MM.1S (cell line): ENCODE measurements at regions not wholly inside any gene's neighbourhood (a gene's known extent, or its start where the extent isn't known, plus 50 kb on each side); places are given as distances from the start of the nearest gene placed in this dataset.

Experiments used
- DNase-seq: peaks from one replicate; pipeline ENCODE4 v3.0.0-alpha.2; 2015
- H2AFZ ChIP-seq: fragments of 300-600 bp; sonication (generic); 2 replicates; pipeline ENCODE4 v1.6.0; 2016; ENCODE audit warnings: antibody characterized with exemption, low read length
- H3F3A ChIP-seq: fragments of 300-600 bp; sonication (generic); 2 replicates; pipeline ENCODE4 v1.6.1; 2016; ENCODE audit warnings: mild to moderate bottlenecking, antibody characterized with exemption, low read length, moderate library complexity, mixed read lengths; ENCODE audit not compliant: insufficient read depth
- H3K27ac ChIP-seq: fragments of 300-600 bp; sonication (generic); 2 replicates; pipeline ENCODE4 v1.5.1; 2016; ENCODE audit warnings: mild to moderate bottlenecking, low read length
- H3K27me3 ChIP-seq: fragments of 300-600 bp; sonication (generic); replicated peaks from 2 replicates; pipeline ENCODE4 v1.6.0; 2016; ENCODE audit warnings: low read length; ENCODE audit not compliant: insufficient read depth
- H3K36me3 ChIP-seq: fragments of 300-600 bp; sonication (generic); replicated peaks from 2 replicates; pipeline ENCODE4 v1.6.1; 2016; ENCODE audit warnings: mild to moderate bottlenecking, low read length, mixed read lengths; ENCODE audit not compliant: insufficient read depth
- H3K4me1 ChIP-seq: fragments of 300-600 bp; sonication (generic); 2 replicates; pipeline ENCODE4 v1.6.1; 2016; ENCODE audit warnings: low read length, mixed read lengths
- H3K4me2 ChIP-seq: fragments of 300-600 bp; sonication (generic); 2 replicates; pipeline ENCODE4 v1.6.0; 2016; ENCODE audit warnings: low read depth, low read length
- H3K4me3 ChIP-seq: fragments of 300-600 bp; sonication (generic); 2 replicates; pipeline ENCODE4 v1.5.1; 2016; ENCODE audit warnings: low read length, mixed read lengths
- H3K79me2 ChIP-seq: fragments of 300-600 bp; sonication (generic); 2 replicates; pipeline ENCODE4 v1.6.1; 2016; ENCODE audit warnings: mixed run types, low read length, mixed read lengths
- H3K9ac ChIP-seq: fragments of 300-600 bp; sonication (generic); 2 replicates; pipeline ENCODE4 v1.6.1; 2016; ENCODE audit warnings: low read length, mixed read lengths
- H3K9me2 ChIP-seq: fragments of 300-600 bp; sonication (generic); replicated peaks from 2 replicates; pipeline ENCODE4 v1.6.1; 2016; ENCODE audit warnings: mild to moderate bottlenecking, low read length, mixed read lengths; ENCODE audit not compliant: insufficient read depth
- H3K9me3 ChIP-seq: fragments of 300-600 bp; sonication (generic); replicated peaks from 2 replicates; pipeline ENCODE4 v1.6.1; 2016; ENCODE audit warnings: mild to moderate bottlenecking, low read length, mixed read lengths; ENCODE audit not compliant: insufficient read depth
- H4K20me1 ChIP-seq: fragments of 300-600 bp; sonication (generic); 2 replicates; pipeline ENCODE4 v1.6.1; 2016; ENCODE audit warnings: mild to moderate bottlenecking, low read length, moderate library complexity, mixed read lengths; ENCODE audit not compliant: insufficient read depth
- EZH2 ChIP-seq: fragments of 300-600 bp; sonication (generic); optimal IDR thresholded peaks from 2 replicates; pipeline ENCODE3; 2017; ENCODE audit warnings: low read depth, mild to moderate bottlenecking, antibody characterized with exemption, low read length, mixed read lengths
- EZH2phosphoT487 ChIP-seq: fragments of 300-600 bp; sonication (generic); IDR thresholded peaks from 2 replicates; pipeline ENCODE4 v1.6.1; 2018; ENCODE audit warnings: antibody characterized with exemption, low read length
- TF ChIP-seq, protein P1 (sequence below): fragments of 300-600 bp; sonication (generic); IDR thresholded peaks from 2 replicates; pipeline ENCODE4 v1.5.1; 2016; ENCODE audit warnings: antibody characterized with exemption, low read length, mixed read lengths

DNA sequence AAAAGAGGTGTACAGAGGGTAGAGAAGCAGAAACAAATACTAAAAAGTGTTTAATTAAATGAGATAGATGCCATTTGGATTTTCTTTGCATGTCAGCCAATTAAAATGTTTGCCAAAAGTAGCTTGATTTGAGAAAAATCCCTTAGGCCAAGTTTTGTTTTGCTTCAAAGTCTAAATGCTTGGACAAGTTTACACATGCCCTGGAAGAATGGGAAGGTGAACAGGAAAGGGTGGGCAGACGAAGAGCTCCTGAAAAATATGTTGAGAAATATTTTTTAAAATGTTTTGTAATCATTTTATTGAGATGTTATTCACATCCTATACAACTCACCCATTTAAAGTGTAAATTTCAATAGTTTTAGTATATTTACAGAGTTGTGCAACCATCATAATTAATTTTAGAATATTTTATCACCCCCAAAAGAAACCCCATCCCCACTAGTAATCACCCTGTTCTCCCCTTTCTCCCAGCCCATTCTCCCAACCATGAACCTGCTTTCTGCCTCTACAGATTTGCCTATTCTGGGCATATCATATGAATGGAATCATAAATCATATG is 98.5 kb upstream of the ANK3 start:
- no peak for TF ChIP-seq EZH2phosphoT487
- TF ChIP-seq, protein P1, sequence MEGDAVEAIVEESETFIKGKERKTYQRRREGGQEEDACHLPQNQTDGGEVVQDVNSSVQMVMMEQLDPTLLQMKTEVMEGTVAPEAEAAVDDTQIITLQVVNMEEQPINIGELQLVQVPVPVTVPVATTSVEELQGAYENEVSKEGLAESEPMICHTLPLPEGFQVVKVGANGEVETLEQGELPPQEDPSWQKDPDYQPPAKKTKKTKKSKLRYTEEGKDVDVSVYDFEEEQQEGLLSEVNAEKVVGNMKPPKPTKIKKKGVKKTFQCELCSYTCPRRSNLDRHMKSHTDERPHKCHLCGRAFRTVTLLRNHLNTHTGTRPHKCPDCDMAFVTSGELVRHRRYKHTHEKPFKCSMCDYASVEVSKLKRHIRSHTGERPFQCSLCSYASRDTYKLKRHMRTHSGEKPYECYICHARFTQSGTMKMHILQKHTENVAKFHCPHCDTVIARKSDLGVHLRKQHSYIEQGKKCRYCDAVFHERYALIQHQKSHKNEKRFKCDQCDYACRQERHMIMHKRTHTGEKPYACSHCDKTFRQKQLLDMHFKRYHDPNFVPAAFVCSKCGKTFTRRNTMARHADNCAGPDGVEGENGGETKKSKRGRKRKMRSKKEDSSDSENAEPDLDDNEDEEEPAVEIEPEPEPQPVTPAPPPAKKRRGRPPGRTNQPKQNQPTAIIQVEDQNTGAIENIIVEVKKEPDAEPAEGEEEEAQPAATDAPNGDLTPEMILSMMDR: no peak
- no peak for TF ChIP-seq EZH2
- no peak overlapping the region for H2AFZ ChIP-seq
- no peaks in the 10 kb centered on the region for H4K20me1 ChIP-seq
- H3K9ac ChIP-seq: no peak overlapping the region
- no peak overlapping the region for H3K4me3 ChIP-seq
- no peaks in the 10 kb centered on the region for H3K27me3 ChIP-seq
- H3K27ac ChIP-seq: no peak overlapping the region
- no peak for DNase-seq
- H3K9me3 ChIP-seq: no peaks in the 10 kb centered on the region
- H3F3A ChIP-seq: no peaks in the 10 kb centered on the region
- H3K9me2 ChIP-seq: no peaks in the 10 kb centered on the region
- no peaks in the 10 kb centered on the region for H3K4me1 ChIP-seq
- no peak overlapping the region for H3K4me2 ChIP-seq
- H3K36me3 ChIP-seq: no peaks in the 10 kb centered on the region
- H3K79me2 ChIP-seq: no peaks in the 10 kb centered on the region

DNA sequence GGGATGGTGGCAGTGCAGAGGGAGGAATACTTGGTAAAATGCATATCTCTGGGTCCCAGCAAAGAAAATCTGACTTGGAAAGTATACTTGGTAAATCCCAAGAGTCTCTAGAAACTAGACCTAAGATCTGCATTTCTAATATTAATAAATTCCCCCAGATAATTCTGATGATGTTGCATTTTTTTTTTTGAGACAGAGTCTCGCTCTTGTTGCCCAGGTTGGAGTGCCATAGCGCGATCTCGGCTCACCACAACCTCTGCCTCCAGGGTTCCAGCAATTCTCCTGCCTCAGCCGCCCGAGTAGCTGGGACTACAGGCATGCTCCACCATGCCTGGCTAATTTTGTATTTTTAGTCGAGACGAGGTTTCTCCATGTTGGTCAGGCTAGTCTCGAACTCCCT is 97.9 kb upstream of the ANK3 start:
- no peak overlapping the region for H3K27ac ChIP-seq
- H3K9me2 ChIP-seq: no peaks in the 10 kb centered on the region
- TF ChIP-seq EZH2phosphoT487 (no peak), EZH2 (no peak)
- TF ChIP-seq, protein P1: no peak
- no peaks in the 10 kb centered on the region for H3F3A ChIP-seq
- H3K36me3 ChIP-seq: no peaks in the 10 kb centered on the region
- H3K27me3 ChIP-seq: no peaks in the 10 kb centered on the region
- no peak for DNase-seq
- H3K4me2 ChIP-seq: no peak overlapping the region
- no peak overlapping the region for H3K9ac ChIP-seq
- H4K20me1 ChIP-seq: no peaks in the 10 kb centered on the region
- H3K4me3 ChIP-seq: no peak overlapping the region
- no peaks in the 10 kb centered on the region for H3K9me3 ChIP-seq
- no peak overlapping the region for H2AFZ ChIP-seq
- no peaks in the 10 kb centered on the region for H3K4me1 ChIP-seq
- no peaks in the 10 kb centered on the region for H3K79me2 ChIP-seq

DNA sequence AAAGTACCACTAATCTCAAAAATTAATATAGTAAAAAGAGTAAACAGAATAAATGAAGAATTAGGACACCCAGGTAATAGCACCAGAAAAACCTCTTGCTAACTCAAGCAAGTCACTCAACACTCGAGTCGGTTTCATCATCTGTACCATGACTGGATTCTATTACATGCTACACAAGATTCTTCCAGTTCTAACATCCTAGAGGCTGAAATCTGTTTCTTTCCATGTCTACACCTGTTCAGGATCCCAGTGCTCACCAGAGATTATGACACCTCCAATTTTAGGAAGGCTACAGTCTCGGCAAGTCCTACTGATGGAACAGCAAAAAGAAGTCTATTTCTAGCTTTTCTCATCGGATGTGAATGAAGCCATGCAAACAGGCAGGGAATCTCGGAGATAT is 95.3 kb upstream of the ANK3 start:
- H3K27ac ChIP-seq: no peak overlapping the region
- H3K9ac ChIP-seq: no peak overlapping the region
- no peaks in the 10 kb centered on the region for H3K36me3 ChIP-seq

More for the DNA sequence above, 95.3 kb upstream of the ANK3 start:
- Histone ChIP-seq H3K9me2 (no peaks in the 10 kb centered on the region), H3K9me3 (no peaks in the 10 kb centered on the region), H3K27me3 (no peaks in the 10 kb centered on the region), H3K4me2 (no peak overlapping the region), H3F3A (no peaks in the 10 kb centered on the region; the same call in 1 of the 2 replicates), H3K79me2 (no peaks in the 10 kb centered on the region), H3K4me3 (no peak overlapping the region), H2AFZ (no peak overlapping the region), H3K4me1 (peaks cover 3% of the 10 kb centered on the region), H4K20me1 (no peaks in the 10 kb centered on the region)
- TF ChIP-seq EZH2 (no peak), EZH2phosphoT487 (no peak)
- TF ChIP-seq, protein P1: no peak
- DNase-seq: no peak
